ENCODE measurements at regions not wholly inside any gene's neighbourhood (a gene's known extent, or its start where the extent isn't known, plus 50 kb on each side); places are given as distances from the start of the nearest gene placed in this dataset.

DNA sequence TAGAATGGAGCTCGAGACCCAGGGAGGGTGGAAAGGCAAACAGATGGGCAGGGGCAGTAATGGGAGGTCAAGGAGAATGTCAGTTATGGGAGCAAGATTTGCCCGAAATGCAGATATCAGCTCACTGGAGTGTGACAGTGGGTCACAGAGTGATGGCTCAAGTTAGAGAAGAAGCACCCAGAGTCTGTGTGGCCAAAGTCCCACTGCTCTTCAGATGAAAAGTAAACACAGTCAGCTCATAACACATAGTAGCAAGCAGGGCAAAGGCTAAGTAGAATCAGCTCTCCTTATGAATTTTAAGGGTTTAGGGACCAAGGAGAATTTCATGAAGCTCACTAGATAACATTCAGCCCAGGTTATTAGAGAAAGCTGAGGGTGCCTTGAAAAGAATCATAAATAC is 264.9 kb upstream of the MON1B start:
- no peak overlapping the region for H3K27ac ChIP-seq (ENCODE audit: low read length)
- no peaks in the 10 kb centered on the region for H3K9me3 ChIP-seq (ENCODE audit: control insufficient read depth, insufficient read depth, low read depth, low read length)
- BruUV-seq (replicated peaks): no TSS peak
- in situ Hi-C loops (cut with HindIII; ENCODE audit: low pct_unique_long_range_greater_than_20kb, low sequenced_read_pairs) (no loop called here), intact Hi-C loops (cut with micrococcal nuclease; ENCODE audit: unreplicated experiment) (no loop called here)
- no peak overlapping the region for H3K4me3 ChIP-seq (ENCODE audit: low read depth in 2 of 2, low read length in 2 of 2)
- H3K36me3 ChIP-seq (ENCODE audit: control insufficient read depth, insufficient read depth, low read length): no peaks in the 10 kb centered on the region
- POLR2A ChIA-PET: no interaction called here
- CTCF ChIA-PET: no interaction called here
- DNase-seq (ENCODE audit: low read depth, low spot score): no peak
- no peaks in the 10 kb centered on the region for H3K27me3 ChIP-seq (ENCODE audit: control insufficient read depth, insufficient read depth, low read length)
- H3K4me1 ChIP-seq (ENCODE audit: control insufficient read depth, insufficient read depth, low read length): no peaks in the 10 kb centered on the region
- TF ChIP-seq TCF7L2 (IDR thresholded peaks at IDR 0.05; ENCODE audit: low read depth, low read length): no peak
- no peak for TF ChIP-seq POLR2AphosphoS5 (IDR thresholded peaks at IDR 0.05; ENCODE audit: low read depth, low read length)
- TF ChIP-seq, protein P1, sequence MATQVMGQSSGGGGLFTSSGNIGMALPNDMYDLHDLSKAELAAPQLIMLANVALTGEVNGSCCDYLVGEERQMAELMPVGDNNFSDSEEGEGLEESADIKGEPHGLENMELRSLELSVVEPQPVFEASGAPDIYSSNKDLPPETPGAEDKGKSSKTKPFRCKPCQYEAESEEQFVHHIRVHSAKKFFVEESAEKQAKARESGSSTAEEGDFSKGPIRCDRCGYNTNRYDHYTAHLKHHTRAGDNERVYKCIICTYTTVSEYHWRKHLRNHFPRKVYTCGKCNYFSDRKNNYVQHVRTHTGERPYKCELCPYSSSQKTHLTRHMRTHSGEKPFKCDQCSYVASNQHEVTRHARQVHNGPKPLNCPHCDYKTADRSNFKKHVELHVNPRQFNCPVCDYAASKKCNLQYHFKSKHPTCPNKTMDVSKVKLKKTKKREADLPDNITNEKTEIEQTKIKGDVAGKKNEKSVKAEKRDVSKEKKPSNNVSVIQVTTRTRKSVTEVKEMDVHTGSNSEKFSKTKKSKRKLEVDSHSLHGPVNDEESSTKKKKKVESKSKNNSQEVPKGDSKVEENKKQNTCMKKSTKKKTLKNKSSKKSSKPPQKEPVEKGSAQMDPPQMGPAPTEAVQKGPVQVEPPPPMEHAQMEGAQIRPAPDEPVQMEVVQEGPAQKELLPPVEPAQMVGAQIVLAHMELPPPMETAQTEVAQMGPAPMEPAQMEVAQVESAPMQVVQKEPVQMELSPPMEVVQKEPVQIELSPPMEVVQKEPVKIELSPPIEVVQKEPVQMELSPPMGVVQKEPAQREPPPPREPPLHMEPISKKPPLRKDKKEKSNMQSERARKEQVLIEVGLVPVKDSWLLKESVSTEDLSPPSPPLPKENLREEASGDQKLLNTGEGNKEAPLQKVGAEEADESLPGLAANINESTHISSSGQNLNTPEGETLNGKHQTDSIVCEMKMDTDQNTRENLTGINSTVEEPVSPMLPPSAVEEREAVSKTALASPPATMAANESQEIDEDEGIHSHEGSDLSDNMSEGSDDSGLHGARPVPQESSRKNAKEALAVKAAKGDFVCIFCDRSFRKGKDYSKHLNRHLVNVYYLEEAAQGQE (IDR thresholded peaks at IDR 0.05; ENCODE audit: insufficient read depth in 1 of 2, low read depth in 2 of 2, low read length in 1 of 2): no peak
- TF ChIP-seq, protein P2, sequence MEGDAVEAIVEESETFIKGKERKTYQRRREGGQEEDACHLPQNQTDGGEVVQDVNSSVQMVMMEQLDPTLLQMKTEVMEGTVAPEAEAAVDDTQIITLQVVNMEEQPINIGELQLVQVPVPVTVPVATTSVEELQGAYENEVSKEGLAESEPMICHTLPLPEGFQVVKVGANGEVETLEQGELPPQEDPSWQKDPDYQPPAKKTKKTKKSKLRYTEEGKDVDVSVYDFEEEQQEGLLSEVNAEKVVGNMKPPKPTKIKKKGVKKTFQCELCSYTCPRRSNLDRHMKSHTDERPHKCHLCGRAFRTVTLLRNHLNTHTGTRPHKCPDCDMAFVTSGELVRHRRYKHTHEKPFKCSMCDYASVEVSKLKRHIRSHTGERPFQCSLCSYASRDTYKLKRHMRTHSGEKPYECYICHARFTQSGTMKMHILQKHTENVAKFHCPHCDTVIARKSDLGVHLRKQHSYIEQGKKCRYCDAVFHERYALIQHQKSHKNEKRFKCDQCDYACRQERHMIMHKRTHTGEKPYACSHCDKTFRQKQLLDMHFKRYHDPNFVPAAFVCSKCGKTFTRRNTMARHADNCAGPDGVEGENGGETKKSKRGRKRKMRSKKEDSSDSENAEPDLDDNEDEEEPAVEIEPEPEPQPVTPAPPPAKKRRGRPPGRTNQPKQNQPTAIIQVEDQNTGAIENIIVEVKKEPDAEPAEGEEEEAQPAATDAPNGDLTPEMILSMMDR (IDR thresholded peaks at IDR 0.05): no peak
- TF ChIP-seq SIN3A (IDR thresholded peaks at IDR 0.05; ENCODE audit: borderline replicate concordance, insufficient read depth, low read depth, low read length): no peak
- ATAC-seq: no peak

DNA sequence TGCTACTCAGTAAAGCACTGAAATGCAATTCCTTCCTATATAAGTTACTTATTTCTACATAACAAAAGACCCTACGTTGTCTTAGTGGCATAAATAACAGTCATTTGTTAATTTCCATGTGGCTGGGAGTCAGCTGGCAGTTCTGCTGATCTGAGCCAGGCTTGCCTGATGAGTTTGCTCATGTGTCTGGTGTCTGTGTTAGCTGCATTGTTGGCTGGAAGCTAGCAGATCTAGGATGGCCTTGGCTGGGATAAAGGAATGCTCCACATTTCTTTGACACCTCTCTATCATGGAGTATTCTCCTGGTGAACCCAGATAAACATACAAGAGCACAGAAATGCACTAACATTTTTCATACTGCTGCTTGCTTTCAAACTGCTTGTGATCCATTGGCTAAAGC is 264.4 kb upstream of the MON1B start:
- in situ Hi-C loops (cut with HindIII; ENCODE audit: low pct_unique_long_range_greater_than_20kb, low sequenced_read_pairs): no loop called here
- no peaks in the 10 kb centered on the region for H3K9me3 ChIP-seq (ENCODE audit: control insufficient read depth, insufficient read depth, low read depth, low read length)
- BruUV-seq (replicated peaks): no TSS peak
- POLR2A ChIA-PET: no interaction called here
- H3K36me3 ChIP-seq (ENCODE audit: control insufficient read depth, insufficient read depth, low read length): no peaks in the 10 kb centered on the region
- H3K27me3 ChIP-seq (ENCODE audit: control insufficient read depth, insufficient read depth, low read length): no peaks in the 10 kb centered on the region
- no peak for TF ChIP-seq TCF7L2 (IDR thresholded peaks at IDR 0.05; ENCODE audit: low read depth, low read length)
- TF ChIP-seq POLR2AphosphoS5 (IDR thresholded peaks at IDR 0.05; ENCODE audit: low read depth, low read length): no peak
- TF ChIP-seq SIN3A (IDR thresholded peaks at IDR 0.05; ENCODE audit: borderline replicate concordance, insufficient read depth, low read depth, low read length): no peak
- TF ChIP-seq, protein P2 (IDR thresholded peaks at IDR 0.05): no peak
- TF ChIP-seq, protein P1 (IDR thresholded peaks at IDR 0.05; ENCODE audit: insufficient read depth in 1 of 2, low read depth in 2 of 2, low read length in 1 of 2): no peak
- CTCF ChIA-PET: no interaction called here
- ATAC-seq (no peak), DNase-seq (ENCODE audit: low read depth, low spot score) (no peak)
- H3K4me3 ChIP-seq (ENCODE audit: low read depth in 2 of 2, low read length in 2 of 2): no peak overlapping the region
- H3K4me1 ChIP-seq (ENCODE audit: control insufficient read depth, insufficient read depth, low read length): no peaks in the 10 kb centered on the region
- intact Hi-C loops (cut with micrococcal nuclease; ENCODE audit: unreplicated experiment): no loop called here
- H3K27ac ChIP-seq (ENCODE audit: low read length): no peak overlapping the region
